ENCODE measurements at regions not wholly inside any gene's neighbourhood (a gene's known extent, or its start where the extent isn't known, plus 50 kb on each side); places are given as distances from the start of the nearest gene placed in this dataset.

GRCh38 chr12:24042651-24043050, 93.2 kb upstream of the SOX5 start:
- DNase-seq (ENCODE audit: low read depth), result no peak

- no peak for DNase-seq (ENCODE audit: low read depth)
These were observed 89.6 kb upstream of the SOX5 start for GRCh38 chr12:24039113-24039525.

GRCh38 chr12:24038211-24038997, 88.9 kb upstream of the SOX5 start:
- DNase-seq (ENCODE audit: low read depth), result no peak

- DNase-seq (ENCODE audit: low read depth), result no peak
These were observed 87.2 kb upstream of the SOX5 start for GRCh38 chr12:24036438-24037216.

- DNase-seq (ENCODE audit: low read depth), result no peak
These were observed 85.4 kb upstream of the SOX5 start for GRCh38 chr12:24034894-24035293.

- DNase-seq (ENCODE audit: low read depth), result no peak
These were observed 84.7 kb upstream of the SOX5 start for GRCh38 chr12:24034160-24034559.

GRCh38 chr12:24027352-24027751, 77.9 kb upstream of the SOX5 start:
- DNase-seq (ENCODE audit: low read depth), result no peak

- DNase-seq (ENCODE audit: low read depth), result no peak
These were observed 75.8 kb upstream of the SOX5 start for GRCh38 chr12:24025153-24025798.

GRCh38 chr12:24023081-24023480, 73.6 kb upstream of the SOX5 start:
- DNase-seq (ENCODE audit: low read depth), result no peak

- DNase-seq (ENCODE audit: low read depth), result no peak
These were observed 71.7 kb upstream of the SOX5 start for GRCh38 chr12:24021164-24021502.

GRCh38 chr12:24020397-24021163, 71.1 kb upstream of the SOX5 start:
- DNase-seq (ENCODE audit: low read depth), result no peak

GRCh38 chr12:24015833-24016160, 66.3 kb upstream of the SOX5 start:
- DNase-seq (ENCODE audit: low read depth), result no peak

GRCh38 chr12:24014915-24015832, 65.7 kb upstream of the SOX5 start:
- DNase-seq (ENCODE audit: low read depth), result no peak

GRCh38 chr12:24014240-24014639, 64.8 kb upstream of the SOX5 start:
- no peak for DNase-seq (ENCODE audit: low read depth)

GRCh38 chr12:24012528-24012927, 63.1 kb upstream of the SOX5 start:
- no peak for DNase-seq (ENCODE audit: low read depth)

- no peak for DNase-seq (ENCODE audit: low read depth)
These were observed 62.5 kb upstream of the SOX5 start for GRCh38 chr12:24011927-24012507.

- DNase-seq (ENCODE audit: low read depth), result no peak
These were observed 58.7 kb upstream of the SOX5 start for GRCh38 chr12:24008166-24008565.

Measured in GM04503 (cell line).